ENCODE measurements at regions not wholly inside any gene's neighbourhood (a gene's known extent, or its start where the extent isn't known, plus 50 kb on each side); places are given as distances from the start of the nearest gene placed in this dataset.

DNA sequence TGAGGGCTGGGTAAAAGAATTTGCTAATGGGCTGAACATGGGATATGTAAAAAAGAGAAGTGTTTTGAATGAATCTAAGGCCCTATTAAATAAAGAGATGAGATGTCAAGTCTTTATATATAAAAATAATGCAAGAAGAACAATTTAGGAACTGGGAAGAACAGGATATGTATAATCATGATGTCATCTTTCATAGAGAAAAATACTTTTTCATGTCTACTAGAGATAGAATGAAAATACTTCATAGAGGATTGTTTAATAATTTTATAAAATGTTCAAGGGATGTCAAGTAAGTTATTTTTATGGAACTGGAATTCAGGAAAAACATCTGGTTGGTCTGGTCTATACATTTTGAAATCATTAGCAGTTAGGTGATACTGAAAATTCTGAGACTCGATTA lies 799.0 kb upstream of the CTNND2 start:
- TF ChIP-seq EZH2 (IDR thresholded peaks at IDR 0.05; ENCODE audit: borderline replicate concordance, low read depth, low read length, severe bottlenecking), result no peak
- TF ChIP-seq, protein P1, sequence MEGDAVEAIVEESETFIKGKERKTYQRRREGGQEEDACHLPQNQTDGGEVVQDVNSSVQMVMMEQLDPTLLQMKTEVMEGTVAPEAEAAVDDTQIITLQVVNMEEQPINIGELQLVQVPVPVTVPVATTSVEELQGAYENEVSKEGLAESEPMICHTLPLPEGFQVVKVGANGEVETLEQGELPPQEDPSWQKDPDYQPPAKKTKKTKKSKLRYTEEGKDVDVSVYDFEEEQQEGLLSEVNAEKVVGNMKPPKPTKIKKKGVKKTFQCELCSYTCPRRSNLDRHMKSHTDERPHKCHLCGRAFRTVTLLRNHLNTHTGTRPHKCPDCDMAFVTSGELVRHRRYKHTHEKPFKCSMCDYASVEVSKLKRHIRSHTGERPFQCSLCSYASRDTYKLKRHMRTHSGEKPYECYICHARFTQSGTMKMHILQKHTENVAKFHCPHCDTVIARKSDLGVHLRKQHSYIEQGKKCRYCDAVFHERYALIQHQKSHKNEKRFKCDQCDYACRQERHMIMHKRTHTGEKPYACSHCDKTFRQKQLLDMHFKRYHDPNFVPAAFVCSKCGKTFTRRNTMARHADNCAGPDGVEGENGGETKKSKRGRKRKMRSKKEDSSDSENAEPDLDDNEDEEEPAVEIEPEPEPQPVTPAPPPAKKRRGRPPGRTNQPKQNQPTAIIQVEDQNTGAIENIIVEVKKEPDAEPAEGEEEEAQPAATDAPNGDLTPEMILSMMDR (IDR thresholded peaks at IDR 0.05; ENCODE audit: borderline replicate concordance, extremely low read depth, low read length, poor library complexity, severe bottlenecking), result no peak
